Calu3 (cell line): ENCODE measurements at regions not wholly inside any gene's neighbourhood (a gene's known extent, or its start where the extent isn't known, plus 50 kb on each side); places are given as distances from the start of the nearest gene placed in this dataset.

Source experiments
- BruUV-seq: library from RNA; stranded (reverse); fragments of 400-500 nt; replicated peaks from 2 replicates; lab custom pipeline; 2021; lab: Mats Ljungman, UMichigan
- CTCF ChIA-PET: fragments of 300-600 bp; sonication (Branson Sonifier 250); formaldehyde crosslinking; loops from one replicate; lab custom pipeline; 2022; ENCODE audit warnings: antibody characterized with exemption; lab: Charles Lee
- DNase-seq: peaks from one replicate; pipeline ENCODE4 v3.0.0; 2022
- H3K27ac Mint-ChIP-seq: one replicate; pipeline ENCODE4 v1.8.0; 2022; ENCODE audit warnings: mixed read lengths; ENCODE audit not compliant: unreplicated experiment
- H3K27me3 Mint-ChIP-seq: one replicate; pipeline ENCODE4 v1.8.0; 2022; ENCODE audit warnings: mixed read lengths; ENCODE audit not compliant: unreplicated experiment
- H3K36me3 Mint-ChIP-seq: one replicate; pipeline ENCODE4 v1.8.0; 2022; ENCODE audit warnings: mild to moderate bottlenecking, moderate library complexity, mixed read lengths; ENCODE audit not compliant: insufficient read depth, unreplicated experiment
- H3K4me1 Mint-ChIP-seq: one replicate; pipeline ENCODE4 v1.8.0; 2022; ENCODE audit warnings: mild to moderate bottlenecking, low read depth, mixed read lengths; ENCODE audit not compliant: unreplicated experiment
- H3K4me3 Mint-ChIP-seq: one replicate; pipeline ENCODE4 v1.8.0; 2022; ENCODE audit warnings: mild to moderate bottlenecking, low read depth, moderate library complexity, mixed read lengths; ENCODE audit not compliant: unreplicated experiment
- H3K9me3 Mint-ChIP-seq: one replicate; pipeline ENCODE4 v1.8.0; 2022; ENCODE audit warnings: low read depth, mixed read lengths; ENCODE audit not compliant: unreplicated experiment
- intact Hi-C: fragments of 100-400 bp; cut with micrococcal nuclease; formaldehyde crosslinking; loops from one replicate; pipeline ENCODE4 v1.10.0; 2022; ENCODE audit not compliant: unreplicated experiment
- TF ChIP-seq, protein P1 (sequence below): fragments of 200-600 bp; IDR thresholded peaks from one replicate; pipeline ENCODE4 v1.8.0; 2022; ENCODE audit warnings: antibody characterized with exemption; ENCODE audit not compliant: unreplicated experiment

- H3K4me1 Mint-ChIP-seq, result no peaks in the 10 kb centered on the region
- no peak overlapping the region for H3K4me3 Mint-ChIP-seq
- no peaks in the 10 kb centered on the region for H3K27me3 Mint-ChIP-seq
- BruUV-seq, result no TSS peak
- H3K27ac Mint-ChIP-seq, result no peak overlapping the region
- intact Hi-C loops, result no loop called here
- CTCF ChIA-PET, result interaction anchor here (0.6 kb wide), 1 partner anchor 84 kb away, joined by 3 read pairs; no protein-coding TSS in a partner anchor
- H3K9me3 Mint-ChIP-seq, result peaks cover 16% of the 10 kb centered on the region
- no peak for DNase-seq
- TF ChIP-seq, protein P1, sequence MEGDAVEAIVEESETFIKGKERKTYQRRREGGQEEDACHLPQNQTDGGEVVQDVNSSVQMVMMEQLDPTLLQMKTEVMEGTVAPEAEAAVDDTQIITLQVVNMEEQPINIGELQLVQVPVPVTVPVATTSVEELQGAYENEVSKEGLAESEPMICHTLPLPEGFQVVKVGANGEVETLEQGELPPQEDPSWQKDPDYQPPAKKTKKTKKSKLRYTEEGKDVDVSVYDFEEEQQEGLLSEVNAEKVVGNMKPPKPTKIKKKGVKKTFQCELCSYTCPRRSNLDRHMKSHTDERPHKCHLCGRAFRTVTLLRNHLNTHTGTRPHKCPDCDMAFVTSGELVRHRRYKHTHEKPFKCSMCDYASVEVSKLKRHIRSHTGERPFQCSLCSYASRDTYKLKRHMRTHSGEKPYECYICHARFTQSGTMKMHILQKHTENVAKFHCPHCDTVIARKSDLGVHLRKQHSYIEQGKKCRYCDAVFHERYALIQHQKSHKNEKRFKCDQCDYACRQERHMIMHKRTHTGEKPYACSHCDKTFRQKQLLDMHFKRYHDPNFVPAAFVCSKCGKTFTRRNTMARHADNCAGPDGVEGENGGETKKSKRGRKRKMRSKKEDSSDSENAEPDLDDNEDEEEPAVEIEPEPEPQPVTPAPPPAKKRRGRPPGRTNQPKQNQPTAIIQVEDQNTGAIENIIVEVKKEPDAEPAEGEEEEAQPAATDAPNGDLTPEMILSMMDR, result no peak
- no peaks in the 10 kb centered on the region for H3K36me3 Mint-ChIP-seq
Measured at GRCh38 chr20:56163806-56164205, 84.7 kb upstream of the MC3R start.

- no peak for DNase-seq
- H3K9me3 Mint-ChIP-seq, result peaks cover 16% of the 10 kb centered on the region
- no peak overlapping the region for H3K27ac Mint-ChIP-seq
- BruUV-seq, result no TSS peak
- H3K4me3 Mint-ChIP-seq, result no peak overlapping the region
- TF ChIP-seq, protein P1, result no peak
- no peaks in the 10 kb centered on the region for H3K36me3 Mint-ChIP-seq
- intact Hi-C loops, result no loop called here
- H3K4me1 Mint-ChIP-seq, result no peaks in the 10 kb centered on the region
- CTCF ChIA-PET, result no interaction called here
- no peaks in the 10 kb centered on the region for H3K27me3 Mint-ChIP-seq
Measured at GRCh38 chr20:56166781-56167465, 81.6 kb upstream of the MC3R start.

GRCh38 chr20:56171087-56172012, 77.2 kb upstream of the MC3R start:
- DNase-seq, result no peak
- intact Hi-C loops, result no loop called here
- Mint-ChIP-seq H3K4me3 (no peak overlapping the region), H3K4me1 (no peaks in the 10 kb centered on the region), H3K9me3 (peaks cover 10% of the 10 kb centered on the region), H3K27ac (no peak overlapping the region), H3K36me3 (no peaks in the 10 kb centered on the region), H3K27me3 (no peaks in the 10 kb centered on the region)
- CTCF ChIA-PET, result no interaction called here
- BruUV-seq, result no TSS peak
- TF ChIP-seq, protein P1, result no peak

- no TSS peak for BruUV-seq
Measured at GRCh38 chr20:56173438-56173837, 75.1 kb upstream of the MC3R start.

More at GRCh38 chr20:56173438-56173837, 75.1 kb upstream of the MC3R start:
- H3K4me1 Mint-ChIP-seq, result no peaks in the 10 kb centered on the region
- no peaks in the 10 kb centered on the region for H3K36me3 Mint-ChIP-seq
- no peak overlapping the region for H3K4me3 Mint-ChIP-seq
- no peak overlapping the region for H3K27ac Mint-ChIP-seq
- intact Hi-C loops, result no loop called here
- DNase-seq, result no peak
- H3K9me3 Mint-ChIP-seq, result peaks cover 11% of the 10 kb centered on the region
- H3K27me3 Mint-ChIP-seq, result no peaks in the 10 kb centered on the region
- CTCF ChIA-PET, result no interaction called here
- TF ChIP-seq, protein P1, result no peak
